ENCODE measurements at regions not wholly inside any gene's neighbourhood (a gene's known extent, or its start where the extent isn't known, plus 50 kb on each side); places are given as distances from the start of the nearest gene placed in this dataset.

DNA sequence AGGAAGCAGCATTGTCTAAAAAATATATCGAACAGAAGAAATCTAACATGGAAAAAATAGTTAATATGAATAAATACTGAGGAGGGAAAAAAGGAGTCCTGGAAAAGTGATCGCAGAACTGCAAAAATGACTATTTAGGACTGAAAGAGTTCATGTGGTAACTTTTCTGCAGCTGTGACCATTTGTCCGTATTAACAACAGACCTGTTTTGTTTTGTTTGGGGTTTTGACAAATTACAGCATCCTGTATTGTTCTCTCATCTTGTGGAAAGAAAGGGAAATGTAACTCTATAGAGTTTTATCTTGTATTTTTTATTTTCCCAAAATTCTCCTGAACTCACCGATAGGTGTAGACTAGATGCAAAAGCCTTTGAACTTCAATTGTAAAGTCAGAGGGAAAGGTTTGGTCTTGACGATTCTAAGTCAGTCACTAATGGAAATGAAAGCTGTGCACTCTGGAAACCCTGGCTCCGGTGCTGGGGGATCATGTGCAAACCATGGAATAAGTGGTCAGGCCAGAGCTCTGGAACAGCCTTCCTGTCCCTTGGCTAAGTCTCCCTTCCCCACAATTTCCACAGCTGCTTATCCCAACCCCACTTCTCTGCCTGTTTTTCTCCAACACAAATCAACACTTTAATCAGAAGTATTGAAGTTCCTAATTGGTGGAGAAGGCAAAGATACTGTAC lies 51.2 kb upstream of the MARCKS start:
- TF ChIP-seq, protein P1, sequence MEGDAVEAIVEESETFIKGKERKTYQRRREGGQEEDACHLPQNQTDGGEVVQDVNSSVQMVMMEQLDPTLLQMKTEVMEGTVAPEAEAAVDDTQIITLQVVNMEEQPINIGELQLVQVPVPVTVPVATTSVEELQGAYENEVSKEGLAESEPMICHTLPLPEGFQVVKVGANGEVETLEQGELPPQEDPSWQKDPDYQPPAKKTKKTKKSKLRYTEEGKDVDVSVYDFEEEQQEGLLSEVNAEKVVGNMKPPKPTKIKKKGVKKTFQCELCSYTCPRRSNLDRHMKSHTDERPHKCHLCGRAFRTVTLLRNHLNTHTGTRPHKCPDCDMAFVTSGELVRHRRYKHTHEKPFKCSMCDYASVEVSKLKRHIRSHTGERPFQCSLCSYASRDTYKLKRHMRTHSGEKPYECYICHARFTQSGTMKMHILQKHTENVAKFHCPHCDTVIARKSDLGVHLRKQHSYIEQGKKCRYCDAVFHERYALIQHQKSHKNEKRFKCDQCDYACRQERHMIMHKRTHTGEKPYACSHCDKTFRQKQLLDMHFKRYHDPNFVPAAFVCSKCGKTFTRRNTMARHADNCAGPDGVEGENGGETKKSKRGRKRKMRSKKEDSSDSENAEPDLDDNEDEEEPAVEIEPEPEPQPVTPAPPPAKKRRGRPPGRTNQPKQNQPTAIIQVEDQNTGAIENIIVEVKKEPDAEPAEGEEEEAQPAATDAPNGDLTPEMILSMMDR (IDR thresholded peaks at IDR 0.05; ENCODE audit: extremely low read depth, insufficient read depth, missing control alignments): no peak
- in situ Hi-C loops (cut with MboI; ENCODE audit: low pct_unique_long_range_greater_than_20kb, low sequenced_read_pairs, unreplicated experiment): no loop called here
- no peak for DNase-seq (ENCODE audit: low spot score)
